Muscle of leg (tissue), 3 donors: ENCODE measurements at regions not wholly inside any gene's neighbourhood (a gene's known extent, or its start where the extent isn't known, plus 50 kb on each side); places are given as distances from the start of the nearest gene placed in this dataset.
"Not testable (repeated sequence)": the region's sequence is repeated elsewhere in the genome, so short reads cannot be mapped to it uniquely, and the experiment has no call there.

Source experiments
- DNase-seq: peaks from one replicate; pipeline ENCODE4 v3.0.0; 2013
- H3K27ac ChIP-seq: one replicate; pipeline ENCODE4 v1.5.1; 2013; ENCODE audit warnings: mild to moderate bottlenecking, low read length, control low read depth
- H3K27me3 ChIP-seq: one replicate; pipeline ENCODE4 v1.6.1; 2013; ENCODE audit warnings: low read length; ENCODE audit not compliant: control insufficient read depth, insufficient read depth
- H3K36me3 ChIP-seq: one replicate; pipeline ENCODE4 v1.6.1; 2013; ENCODE audit warnings: low read length; ENCODE audit not compliant: control insufficient read depth, insufficient read depth
- H3K4me1 ChIP-seq: one replicate; pipeline ENCODE4 v1.6.1; 2013; ENCODE audit warnings: low read length; ENCODE audit not compliant: control insufficient read depth, insufficient read depth
- H3K4me3 ChIP-seq: one replicate; pipeline ENCODE4 v1.5.1; 2013; ENCODE audit warnings: low read length, control low read depth
- H3K9me3 ChIP-seq: replicated peaks from 2 replicates; pipeline ENCODE4 v1.6.1; 2013; ENCODE audit warnings: low read depth, low read length; ENCODE audit not compliant: control insufficient read depth
- WGBS: methylation state at CpG from one replicate; pipeline ENCODE4 v1.1.5; 2013; ENCODE audit warnings: missing lambda C conversion rate; ENCODE audit not compliant: insufficient coverage; 5-methylcytosine and 5-hydroxymethylcytosine counted together

- H3K27ac ChIP-seq, result no peak overlapping the region
- H3K36me3 ChIP-seq, result no peaks in the 10 kb centered on the region
- no peaks in the 10 kb centered on the region for H3K4me1 ChIP-seq
- 100% methylated on average over 1 of the region's 3 CpGs for WGBS
- no peak overlapping the region for H3K4me3 ChIP-seq
- H3K27me3 ChIP-seq, result no peaks in the 10 kb centered on the region
- H3K9me3 ChIP-seq, result peaks cover 2% of the 10 kb centered on the region
- no peak for DNase-seq
These were observed 1761.3 kb upstream of the IGFBP7 start for GRCh38 chr4:58871509-58871908.

- no peaks in the 10 kb centered on the region for H3K36me3 ChIP-seq
- H3K9me3 ChIP-seq, result peaks cover 3% of the 10 kb centered on the region
- no peak for DNase-seq
- no peak overlapping the region for H3K4me3 ChIP-seq
- no CpG with 5 or more reads among the region's 1 CpG for WGBS
- no peaks in the 10 kb centered on the region for H3K27me3 ChIP-seq
- H3K27ac ChIP-seq, result no peak overlapping the region
- no peaks in the 10 kb centered on the region for H3K4me1 ChIP-seq
These were observed 1738.8 kb upstream of the IGFBP7 start for GRCh38 chr4:58849026-58849425.

- H3K27me3 ChIP-seq, result no peaks in the 10 kb centered on the region
- H3K36me3 ChIP-seq, result no peaks in the 10 kb centered on the region
- no peak for DNase-seq
- H3K4me3 ChIP-seq, result no peak overlapping the region
- peaks cover 2% of the 10 kb centered on the region for H3K9me3 ChIP-seq
- H3K4me1 ChIP-seq, result no peaks in the 10 kb centered on the region
- H3K27ac ChIP-seq, result no peak overlapping the region
These were observed 1733.3 kb upstream of the IGFBP7 start for GRCh38 chr4:58843455-58843854.

GRCh38 chr4:58833126-58833525, 1722.9 kb upstream of the IGFBP7 start:
- DNase-seq, result no peak
- no peaks in the 10 kb centered on the region for H3K27me3 ChIP-seq
- WGBS, result no CpG with 5 or more reads among the region's 1 CpG
- H3K36me3 ChIP-seq, result no peaks in the 10 kb centered on the region
- H3K27ac ChIP-seq, result no peak overlapping the region
- H3K4me1 ChIP-seq, result no peaks in the 10 kb centered on the region
- no peaks in the 10 kb centered on the region for H3K9me3 ChIP-seq
- no peak overlapping the region for H3K4me3 ChIP-seq

GRCh38 chr4:58825278-58825677, 1715.1 kb upstream of the IGFBP7 start:
- Histone ChIP-seq H3K36me3 (no peaks in the 10 kb centered on the region), H3K9me3 (no peaks in the 10 kb centered on the region), H3K4me1 (no peaks in the 10 kb centered on the region), H3K27ac (no peak overlapping the region), H3K4me3 (no peak overlapping the region), H3K27me3 (no peaks in the 10 kb centered on the region)
- DNase-seq, result no peak
- no CpG with 5 or more reads among the region's 5 CpGs for WGBS

GRCh38 chr4:58818560-58818959, 1708.4 kb upstream of the IGFBP7 start:
- not testable (repeated sequence) for H3K9me3 ChIP-seq

GRCh38 chr4:58809948-58810347, 1699.8 kb upstream of the IGFBP7 start:
- DNase-seq, result no peak
- no peaks in the 10 kb centered on the region for H3K9me3 ChIP-seq
- H3K4me3 ChIP-seq, result no peak overlapping the region
- no CpG with 5 or more reads among the region's 2 CpGs for WGBS
- no peak overlapping the region for H3K27ac ChIP-seq
- no peaks in the 10 kb centered on the region for H3K36me3 ChIP-seq
- no peaks in the 10 kb centered on the region for H3K4me1 ChIP-seq
- H3K27me3 ChIP-seq, result no peaks in the 10 kb centered on the region

More at GRCh38 chr4:58818560-58818959, 1708.4 kb upstream of the IGFBP7 start:
- DNase-seq, H3K27me3 ChIP-seq, H3K36me3 ChIP-seq, H3K4me3 ChIP-seq, H3K27ac ChIP-seq, H3K4me1 ChIP-seq: not testable (repeated sequence)
- WGBS, result 96% methylated on average over 7 of the region's 14 CpGs

- H3K27me3 ChIP-seq, result no peaks in the 10 kb centered on the region
These were observed 1699.2 kb upstream of the IGFBP7 start for GRCh38 chr4:58809366-58809765.

GRCh38 chr4:58808817-58809216, 1698.6 kb upstream of the IGFBP7 start:
- WGBS, result no CpG with 5 or more reads among the region's 2 CpGs

More at GRCh38 chr4:58809366-58809765, 1699.2 kb upstream of the IGFBP7 start:
- WGBS, result 80% methylated on average over 2 of the region's 3 CpGs
- H3K4me3 ChIP-seq, result no peak overlapping the region
- H3K9me3 ChIP-seq, result no peaks in the 10 kb centered on the region
- no peak for DNase-seq
- H3K27ac ChIP-seq, result no peak overlapping the region
- H3K36me3 ChIP-seq, result no peaks in the 10 kb centered on the region
- H3K4me1 ChIP-seq, result no peaks in the 10 kb centered on the region

GRCh38 chr4:58807843-58808615, 1697.8 kb upstream of the IGFBP7 start:
- WGBS, result no CpG with 5 or more reads among the region's 2 CpGs
- H3K9me3 ChIP-seq, result no peaks in the 10 kb centered on the region
- no peak overlapping the region for H3K4me3 ChIP-seq
- H3K36me3 ChIP-seq, result no peaks in the 10 kb centered on the region
- no peak overlapping the region for H3K27ac ChIP-seq
- no peaks in the 10 kb centered on the region for H3K27me3 ChIP-seq
- H3K4me1 ChIP-seq, result no peaks in the 10 kb centered on the region
- no peak for DNase-seq

More at GRCh38 chr4:58808817-58809216, 1698.6 kb upstream of the IGFBP7 start:
- H3K4me3 ChIP-seq, result no peak overlapping the region
- no peaks in the 10 kb centered on the region for H3K36me3 ChIP-seq
- DNase-seq, result no peak
- no peaks in the 10 kb centered on the region for H3K27me3 ChIP-seq
- H3K4me1 ChIP-seq, result no peaks in the 10 kb centered on the region
- no peak overlapping the region for H3K27ac ChIP-seq
- no peaks in the 10 kb centered on the region for H3K9me3 ChIP-seq

GRCh38 chr4:58776627-58777026, 1666.4 kb upstream of the IGFBP7 start:
- no peak overlapping the region for H3K27ac ChIP-seq
- no peaks in the 10 kb centered on the region for H3K4me1 ChIP-seq
- no peaks in the 10 kb centered on the region for H3K9me3 ChIP-seq
- no CpG with 5 or more reads among the region's 1 CpG for whole genome bisulfite sequencing
- H3K27me3 ChIP-seq, result no peaks in the 10 kb centered on the region
- H3K4me3 ChIP-seq, result no peak overlapping the region
- no peaks in the 10 kb centered on the region for H3K36me3 ChIP-seq
- DNase-seq, result no peak
